TTC549 (cell line): ENCODE measurements at regions not wholly inside any gene's neighbourhood (a gene's known extent, or its start where the extent isn't known, plus 50 kb on each side); places are given as distances from the start of the nearest gene placed in this dataset.
A peak's percentile ranks its signal among the peaks of the same experiment; 100 is the strongest.
"Not testable (repeated sequence)": the region's sequence is repeated elsewhere in the genome, so short reads cannot be mapped to it uniquely, and the experiment has no call there.

Experiments used
- FAIRE-seq: peaks from 2 replicates; lab custom pipeline; 2012; peaks lifted over from hg19 to GRCh38; lab: Jason Lieb, UNC

GRCh38 chr2:48227617-48228344 lies 86.7 kb upstream of the FOXN2 start:
- no peak for FAIRE-seq

- no peak for FAIRE-seq
These were observed 86.2 kb upstream of the FOXN2 start for GRCh38 chr2:48228345-48228684.

GRCh38 chr2:48229063-48229462 lies 85.4 kb upstream of the FOXN2 start:
- FAIRE-seq: no peak

GRCh38 chr2:48230834-48231233 lies 83.6 kb upstream of the FOXN2 start:
- FAIRE-seq: no peak

- FAIRE-seq: no peak
These were observed 82.1 kb upstream of the FOXN2 start for GRCh38 chr2:48232351-48232750.

GRCh38 chr2:48233005-48233404 lies 81.5 kb upstream of the FOXN2 start:
- no peak for FAIRE-seq

- not testable (repeated sequence) for FAIRE-seq
These were observed 80.7 kb upstream of the FOXN2 start for GRCh38 chr2:48233824-48234223.

- FAIRE-seq: no peak
These were observed 79.4 kb upstream of the FOXN2 start for GRCh38 chr2:48235076-48235475.

- no peak for FAIRE-seq
These were observed 76.1 kb upstream of the FOXN2 start for GRCh38 chr2:48238381-48238780.

GRCh38 chr2:48240912-48241311 lies 73.6 kb upstream of the FOXN2 start:
- FAIRE-seq: no peak

- FAIRE-seq: no peak
These were observed 67.3 kb upstream of the FOXN2 start for GRCh38 chr2:48247206-48247605.

- no peak for FAIRE-seq
These were observed 66.1 kb upstream of the FOXN2 start for GRCh38 chr2:48248251-48248933.

- no peak for FAIRE-seq
These were observed 65.5 kb upstream of the FOXN2 start for GRCh38 chr2:48249025-48249424.

- no peak for FAIRE-seq
These were observed 64.6 kb upstream of the FOXN2 start for GRCh38 chr2:48249631-48250473.

GRCh38 chr2:48250474-48250844 lies 64.0 kb upstream of the FOXN2 start:
- FAIRE-seq: no peak

GRCh38 chr2:48250943-48251342 lies 63.5 kb upstream of the FOXN2 start:
- no peak for FAIRE-seq

GRCh38 chr2:48251437-48252148 lies 62.9 kb upstream of the FOXN2 start:
- FAIRE-seq: no peak

GRCh38 chr2:48253301-48253700 lies 61.2 kb upstream of the FOXN2 start:
- FAIRE-seq: no peak

- no peak for FAIRE-seq
These were observed 59.6 kb upstream of the FOXN2 start for GRCh38 chr2:48254839-48255238.

- no peak for FAIRE-seq
These were observed 57.0 kb upstream of the FOXN2 start for GRCh38 chr2:48257456-48257855.

- no peak for FAIRE-seq
These were observed 55.9 kb upstream of the FOXN2 start for GRCh38 chr2:48258481-48259149.

- FAIRE-seq: peak; percentile 53
These were observed 54.7 kb upstream of the FOXN2 start for GRCh38 chr2:48259811-48260210.
